GM12878 (cell line): ENCODE measurements at regions not wholly inside any gene's neighbourhood (a gene's known extent, or its start where the extent isn't known, plus 50 kb on each side); places are given as distances from the start of the nearest gene placed in this dataset.
A peak's percentile ranks its signal among the peaks of the same experiment; 100 is the strongest.

ENCODE experiments used
- BMI1 ChIP-seq: fragments of 450-650 bp; IDR thresholded peaks from 2 replicates; pipeline ENCODE4 v1.6.1; 2016; ENCODE audit warnings: mild to moderate bottlenecking, moderate library complexity, borderline replicate concordance
- CREM ChIP-seq: IDR thresholded peaks from 2 replicates; pipeline ENCODE4 v1.6.1; 2014; ENCODE audit warnings: antibody characterized with exemption, low read depth
- EGR1 ChIP-seq, 2 experiments: IDR thresholded peaks; 1 replicate in 1 of 2; 2 replicates in 1 of 2; pipeline ENCODE4 v1.6.1; 2011 to 2012; ENCODE audit warnings: low read depth in 2 of 2, low read length in 2 of 2, borderline replicate concordance in 1 of 2, mild to moderate bottlenecking in 1 of 2, moderate library complexity in 1 of 2
- ESRRA ChIP-seq: IDR thresholded peaks from 2 replicates; pipeline ENCODE4 v1.6.1; 2012; ENCODE audit warnings: mild to moderate bottlenecking, low read length, improper control_type of control experiment
- EZH2 ChIP-seq: IDR thresholded peaks from 2 replicates; pipeline ENCODE4 v1.6.1; 2012; ENCODE audit warnings: low read depth, mild to moderate bottlenecking, control low read depth, inconsistent platforms, low read length, borderline replicate concordance; ENCODE audit not compliant: control insufficient read depth
- FOXK2 ChIP-seq: fragments of 450-650 bp; IDR thresholded peaks from 2 replicates; pipeline ENCODE4 v1.6.1; 2017; ENCODE audit warnings: mild to moderate bottlenecking, moderate library complexity
- HDAC2 ChIP-seq: fragments of 200-600 bp; sonication (generic); IDR thresholded peaks from 2 replicates; pipeline ENCODE4 v1.6.1; 2017
- MTA2 ChIP-seq: fragments of 450-650 bp; IDR thresholded peaks from 2 replicates; pipeline ENCODE4 v1.6.1; 2016; ENCODE audit warnings: low read depth, mild to moderate bottlenecking, moderate library complexity
- NFYA ChIP-seq: IDR thresholded peaks from 2 replicates; pipeline ENCODE4 v1.6.1; 2011; ENCODE audit warnings: low read depth, mild to moderate bottlenecking, low read length, improper control_type of control experiment, borderline replicate concordance
- NFYB ChIP-seq: IDR thresholded peaks from 2 replicates; pipeline ENCODE4 v1.6.1; 2011; ENCODE audit warnings: low read depth, mild to moderate bottlenecking, low read length, improper control_type of control experiment, moderate library complexity; ENCODE audit not compliant: insufficient read depth
- NR2F1 ChIP-seq: fragments of 450-650 bp; conservative IDR thresholded peaks from 2 replicates; pipeline ENCODE4 v1.6.1; 2017; ENCODE audit warnings: mild to moderate bottlenecking
- SPI1 ChIP-seq: IDR thresholded peaks from 2 replicates; pipeline ENCODE4 v1.6.1; 2011; ENCODE audit warnings: low read depth, mild to moderate bottlenecking, low read length, moderate library complexity, borderline replicate concordance; ENCODE audit not compliant: insufficient read depth
- SRF ChIP-seq, 2 experiments: IDR thresholded peaks; 2 replicates each; pipeline ENCODE4 v1.6.1; 2011; ENCODE audit warnings: low read depth in 2 of 2, low read length in 2 of 2, mild to moderate bottlenecking in 1 of 2, moderate library complexity in 1 of 2
- WRNIP1 ChIP-seq: IDR thresholded peaks from 2 replicates; pipeline ENCODE4 v1.6.1; 2011; ENCODE audit warnings: low read depth, low read length, improper control_type of control experiment, borderline replicate concordance
- ZNF207 ChIP-seq: fragments of 450-650 bp; IDR thresholded peaks from 2 replicates; pipeline ENCODE4 v1.6.1; 2014; ENCODE audit warnings: antibody characterized with exemption, mild to moderate bottlenecking, borderline replicate concordance
- TF ChIP-seq, protein P1 (sequence below): IDR thresholded peaks from 2 replicates; pipeline ENCODE4 v1.6.1; 2012; ENCODE audit warnings: mild to moderate bottlenecking, low read depth, low read length
- TF ChIP-seq, protein P2 (sequence below): fragments of 450-650 bp; conservative IDR thresholded peaks from 2 replicates; pipeline ENCODE4 v1.6.1; 2017; ENCODE audit warnings: mild to moderate bottlenecking, moderate library complexity
- TF ChIP-seq, protein P3 (sequence below): fragments of 450-650 bp; formaldehyde crosslinking; IDR thresholded peaks from 2 replicates; pipeline ENCODE4 v1.4.0; 2020; ENCODE audit warnings: mild to moderate bottlenecking, moderate library complexity
- TF ChIP-seq, protein P4 (sequence below): fragments of 150-350 bp; IDR thresholded peaks from 2 replicates; pipeline ENCODE4 v1.6.1; 2014; ENCODE audit warnings: mild to moderate bottlenecking, low read depth, low read length

DNA sequence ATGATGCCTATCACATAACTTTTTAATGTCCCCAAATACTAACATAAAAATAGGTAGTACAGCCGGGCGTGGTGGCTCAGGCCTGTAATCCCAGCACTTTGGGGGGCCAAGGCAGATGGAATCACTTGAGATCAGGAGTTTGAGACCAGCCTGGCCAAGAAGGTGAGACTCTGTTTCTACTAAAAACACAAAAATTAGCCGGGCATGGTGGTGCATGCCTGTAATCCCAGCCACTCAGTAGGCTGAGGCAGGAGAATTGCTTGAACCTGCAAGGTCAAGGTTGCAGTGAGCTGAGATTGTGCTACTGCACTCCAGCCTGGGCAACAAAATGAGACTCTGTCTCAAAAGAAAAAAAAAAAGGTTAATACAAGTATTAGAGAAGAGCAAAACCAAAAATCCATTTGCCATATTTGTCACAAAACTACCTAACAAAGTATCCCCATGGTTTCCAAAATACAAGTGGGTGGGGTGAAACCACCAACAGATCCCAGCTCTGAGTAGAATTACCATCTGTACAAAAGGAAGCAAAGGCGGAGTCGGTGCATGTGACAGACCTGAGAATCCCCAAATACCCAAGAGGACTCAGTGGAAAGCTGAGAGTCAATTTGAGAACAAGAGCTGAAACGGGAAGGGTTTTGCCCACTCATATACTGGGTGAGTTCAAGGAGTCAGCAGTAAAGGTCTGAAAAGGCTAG is 113.2 kb downstream of the TOMM20 start (continued):
- no peak for TF ChIP-seq EZH2
- no peak for TF ChIP-seq NFYB
- peak in 1 of 2 experiments; percentile 22; a peak in 1 of 4 replicates for TF ChIP-seq SRF (IDR thresholded peaks at IDR 0.05; ENCODE audit: low read depth in 2 of 2, low read length in 2 of 2)
- TF ChIP-seq, protein P1, sequence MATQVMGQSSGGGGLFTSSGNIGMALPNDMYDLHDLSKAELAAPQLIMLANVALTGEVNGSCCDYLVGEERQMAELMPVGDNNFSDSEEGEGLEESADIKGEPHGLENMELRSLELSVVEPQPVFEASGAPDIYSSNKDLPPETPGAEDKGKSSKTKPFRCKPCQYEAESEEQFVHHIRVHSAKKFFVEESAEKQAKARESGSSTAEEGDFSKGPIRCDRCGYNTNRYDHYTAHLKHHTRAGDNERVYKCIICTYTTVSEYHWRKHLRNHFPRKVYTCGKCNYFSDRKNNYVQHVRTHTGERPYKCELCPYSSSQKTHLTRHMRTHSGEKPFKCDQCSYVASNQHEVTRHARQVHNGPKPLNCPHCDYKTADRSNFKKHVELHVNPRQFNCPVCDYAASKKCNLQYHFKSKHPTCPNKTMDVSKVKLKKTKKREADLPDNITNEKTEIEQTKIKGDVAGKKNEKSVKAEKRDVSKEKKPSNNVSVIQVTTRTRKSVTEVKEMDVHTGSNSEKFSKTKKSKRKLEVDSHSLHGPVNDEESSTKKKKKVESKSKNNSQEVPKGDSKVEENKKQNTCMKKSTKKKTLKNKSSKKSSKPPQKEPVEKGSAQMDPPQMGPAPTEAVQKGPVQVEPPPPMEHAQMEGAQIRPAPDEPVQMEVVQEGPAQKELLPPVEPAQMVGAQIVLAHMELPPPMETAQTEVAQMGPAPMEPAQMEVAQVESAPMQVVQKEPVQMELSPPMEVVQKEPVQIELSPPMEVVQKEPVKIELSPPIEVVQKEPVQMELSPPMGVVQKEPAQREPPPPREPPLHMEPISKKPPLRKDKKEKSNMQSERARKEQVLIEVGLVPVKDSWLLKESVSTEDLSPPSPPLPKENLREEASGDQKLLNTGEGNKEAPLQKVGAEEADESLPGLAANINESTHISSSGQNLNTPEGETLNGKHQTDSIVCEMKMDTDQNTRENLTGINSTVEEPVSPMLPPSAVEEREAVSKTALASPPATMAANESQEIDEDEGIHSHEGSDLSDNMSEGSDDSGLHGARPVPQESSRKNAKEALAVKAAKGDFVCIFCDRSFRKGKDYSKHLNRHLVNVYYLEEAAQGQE: no peak
- 0 out of 2 replicates have a peak, but pooled peaks have one; percentile 16 for TF ChIP-seq ZNF207
- TF ChIP-seq NR2F1: peak; percentile 91
- TF ChIP-seq FOXK2: no peak
- peak in 1 of 2 experiments; percentile 68; a peak in 2 of 3 replicates for TF ChIP-seq EGR1 (IDR thresholded peaks at IDR 0.05; ENCODE audit: borderline replicate concordance in 1 of 2, low read depth in 2 of 2, low read length in 2 of 2)
- no peak for TF ChIP-seq ESRRA
- TF ChIP-seq, protein P2, sequence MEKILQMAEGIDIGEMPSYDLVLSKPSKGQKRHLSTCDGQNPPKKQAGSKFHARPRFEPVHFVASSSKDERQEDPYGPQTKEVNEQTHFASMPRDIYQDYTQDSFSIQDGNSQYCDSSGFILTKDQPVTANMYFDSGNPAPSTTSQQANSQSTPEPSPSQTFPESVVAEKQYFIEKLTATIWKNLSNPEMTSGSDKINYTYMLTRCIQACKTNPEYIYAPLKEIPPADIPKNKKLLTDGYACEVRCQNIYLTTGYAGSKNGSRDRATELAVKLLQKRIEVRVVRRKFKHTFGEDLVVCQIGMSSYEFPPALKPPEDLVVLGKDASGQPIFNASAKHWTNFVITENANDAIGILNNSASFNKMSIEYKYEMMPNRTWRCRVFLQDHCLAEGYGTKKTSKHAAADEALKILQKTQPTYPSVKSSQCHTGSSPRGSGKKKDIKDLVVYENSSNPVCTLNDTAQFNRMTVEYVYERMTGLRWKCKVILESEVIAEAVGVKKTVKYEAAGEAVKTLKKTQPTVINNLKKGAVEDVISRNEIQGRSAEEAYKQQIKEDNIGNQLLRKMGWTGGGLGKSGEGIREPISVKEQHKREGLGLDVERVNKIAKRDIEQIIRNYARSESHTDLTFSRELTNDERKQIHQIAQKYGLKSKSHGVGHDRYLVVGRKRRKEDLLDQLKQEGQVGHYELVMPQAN: no peak
- TF ChIP-seq HDAC2: no peak
- TF ChIP-seq NFYA: no peak
- TF ChIP-seq MTA2: peak; percentile 88
- TF ChIP-seq, protein P3, sequence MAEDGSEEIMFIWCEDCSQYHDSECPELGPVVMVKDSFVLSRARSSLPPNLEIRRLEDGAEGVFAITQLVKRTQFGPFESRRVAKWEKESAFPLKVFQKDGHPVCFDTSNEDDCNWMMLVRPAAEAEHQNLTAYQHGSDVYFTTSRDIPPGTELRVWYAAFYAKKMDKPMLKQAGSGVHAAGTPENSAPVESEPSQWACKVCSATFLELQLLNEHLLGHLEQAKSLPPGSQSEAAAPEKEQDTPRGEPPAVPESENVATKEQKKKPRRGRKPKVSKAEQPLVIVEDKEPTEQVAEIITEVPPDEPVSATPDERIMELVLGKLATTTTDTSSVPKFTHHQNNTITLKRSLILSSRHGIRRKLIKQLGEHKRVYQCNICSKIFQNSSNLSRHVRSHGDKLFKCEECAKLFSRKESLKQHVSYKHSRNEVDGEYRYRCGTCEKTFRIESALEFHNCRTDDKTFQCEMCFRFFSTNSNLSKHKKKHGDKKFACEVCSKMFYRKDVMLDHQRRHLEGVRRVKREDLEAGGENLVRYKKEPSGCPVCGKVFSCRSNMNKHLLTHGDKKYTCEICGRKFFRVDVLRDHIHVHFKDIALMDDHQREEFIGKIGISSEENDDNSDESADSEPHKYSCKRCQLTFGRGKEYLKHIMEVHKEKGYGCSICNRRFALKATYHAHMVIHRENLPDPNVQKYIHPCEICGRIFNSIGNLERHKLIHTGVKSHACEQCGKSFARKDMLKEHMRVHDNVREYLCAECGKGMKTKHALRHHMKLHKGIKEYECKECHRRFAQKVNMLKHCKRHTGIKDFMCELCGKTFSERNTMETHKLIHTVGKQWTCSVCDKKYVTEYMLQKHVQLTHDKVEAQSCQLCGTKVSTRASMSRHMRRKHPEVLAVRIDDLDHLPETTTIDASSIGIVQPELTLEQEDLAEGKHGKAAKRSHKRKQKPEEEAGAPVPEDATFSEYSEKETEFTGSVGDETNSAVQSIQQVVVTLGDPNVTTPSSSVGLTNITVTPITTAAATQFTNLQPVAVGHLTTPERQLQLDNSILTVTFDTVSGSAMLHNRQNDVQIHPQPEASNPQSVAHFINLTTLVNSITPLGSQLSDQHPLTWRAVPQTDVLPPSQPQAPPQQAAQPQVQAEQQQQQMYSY (CRISPR knock-in tag): no peak
- peak; percentile 43; the same call in 1 of the 2 replicates for TF ChIP-seq SPI1
- TF ChIP-seq, protein P4, sequence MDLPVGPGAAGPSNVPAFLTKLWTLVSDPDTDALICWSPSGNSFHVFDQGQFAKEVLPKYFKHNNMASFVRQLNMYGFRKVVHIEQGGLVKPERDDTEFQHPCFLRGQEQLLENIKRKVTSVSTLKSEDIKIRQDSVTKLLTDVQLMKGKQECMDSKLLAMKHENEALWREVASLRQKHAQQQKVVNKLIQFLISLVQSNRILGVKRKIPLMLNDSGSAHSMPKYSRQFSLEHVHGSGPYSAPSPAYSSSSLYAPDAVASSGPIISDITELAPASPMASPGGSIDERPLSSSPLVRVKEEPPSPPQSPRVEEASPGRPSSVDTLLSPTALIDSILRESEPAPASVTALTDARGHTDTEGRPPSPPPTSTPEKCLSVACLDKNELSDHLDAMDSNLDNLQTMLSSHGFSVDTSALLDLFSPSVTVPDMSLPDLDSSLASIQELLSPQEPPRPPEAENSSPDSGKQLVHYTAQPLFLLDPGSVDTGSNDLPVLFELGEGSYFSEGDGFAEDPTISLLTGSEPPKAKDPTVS: no peak
- no peak for TF ChIP-seq WRNIP1
- peak; percentile 88 for TF ChIP-seq CREM
- peak; percentile 31; the same call in 1 of the 2 replicates for TF ChIP-seq BMI1
